ENCODE measurements at regions not wholly inside any gene's neighbourhood (a gene's known extent, or its start where the extent isn't known, plus 50 kb on each side); places are given as distances from the start of the nearest gene placed in this dataset.

DNA sequence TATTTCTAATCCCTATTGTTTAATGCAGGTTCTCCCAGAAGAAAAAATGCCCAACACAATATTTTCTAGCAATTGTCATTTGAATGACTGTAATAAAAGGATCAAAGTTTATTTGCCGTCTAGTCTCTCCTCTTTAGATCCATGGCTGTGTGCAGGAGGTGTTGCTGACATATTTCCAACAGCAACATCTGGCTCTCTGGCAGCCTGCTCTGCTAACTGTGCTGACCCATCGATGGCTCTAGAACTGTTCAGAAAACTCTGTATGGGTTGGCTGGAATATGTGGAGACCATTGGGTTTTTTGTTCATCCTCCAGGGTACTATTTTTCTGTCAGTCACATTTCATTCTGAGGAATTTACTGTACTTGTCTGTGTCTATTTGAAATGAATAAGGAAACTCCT is 202.0 kb upstream of the SLC27A6 start:
- H3K36me3 Mint-ChIP-seq (ENCODE audit: low read depth): peaks cover 11% of the 10 kb centered on the region
- H3K4me1 Mint-ChIP-seq: peaks cover 14% of the 10 kb centered on the region
- H3K4me3 Mint-ChIP-seq: no peak overlapping the region
- H3K27me3 Mint-ChIP-seq (ENCODE audit: low read depth, poor library complexity): no peaks in the 10 kb centered on the region
- TF ChIP-seq, protein P1, sequence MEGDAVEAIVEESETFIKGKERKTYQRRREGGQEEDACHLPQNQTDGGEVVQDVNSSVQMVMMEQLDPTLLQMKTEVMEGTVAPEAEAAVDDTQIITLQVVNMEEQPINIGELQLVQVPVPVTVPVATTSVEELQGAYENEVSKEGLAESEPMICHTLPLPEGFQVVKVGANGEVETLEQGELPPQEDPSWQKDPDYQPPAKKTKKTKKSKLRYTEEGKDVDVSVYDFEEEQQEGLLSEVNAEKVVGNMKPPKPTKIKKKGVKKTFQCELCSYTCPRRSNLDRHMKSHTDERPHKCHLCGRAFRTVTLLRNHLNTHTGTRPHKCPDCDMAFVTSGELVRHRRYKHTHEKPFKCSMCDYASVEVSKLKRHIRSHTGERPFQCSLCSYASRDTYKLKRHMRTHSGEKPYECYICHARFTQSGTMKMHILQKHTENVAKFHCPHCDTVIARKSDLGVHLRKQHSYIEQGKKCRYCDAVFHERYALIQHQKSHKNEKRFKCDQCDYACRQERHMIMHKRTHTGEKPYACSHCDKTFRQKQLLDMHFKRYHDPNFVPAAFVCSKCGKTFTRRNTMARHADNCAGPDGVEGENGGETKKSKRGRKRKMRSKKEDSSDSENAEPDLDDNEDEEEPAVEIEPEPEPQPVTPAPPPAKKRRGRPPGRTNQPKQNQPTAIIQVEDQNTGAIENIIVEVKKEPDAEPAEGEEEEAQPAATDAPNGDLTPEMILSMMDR (IDR thresholded peaks at IDR 0.05): no peak
- no peak overlapping the region for H3K27ac Mint-ChIP-seq
- DNase-seq: no peak
- peaks cover 19% of the 10 kb centered on the region for H3K9me3 Mint-ChIP-seq

DNA sequence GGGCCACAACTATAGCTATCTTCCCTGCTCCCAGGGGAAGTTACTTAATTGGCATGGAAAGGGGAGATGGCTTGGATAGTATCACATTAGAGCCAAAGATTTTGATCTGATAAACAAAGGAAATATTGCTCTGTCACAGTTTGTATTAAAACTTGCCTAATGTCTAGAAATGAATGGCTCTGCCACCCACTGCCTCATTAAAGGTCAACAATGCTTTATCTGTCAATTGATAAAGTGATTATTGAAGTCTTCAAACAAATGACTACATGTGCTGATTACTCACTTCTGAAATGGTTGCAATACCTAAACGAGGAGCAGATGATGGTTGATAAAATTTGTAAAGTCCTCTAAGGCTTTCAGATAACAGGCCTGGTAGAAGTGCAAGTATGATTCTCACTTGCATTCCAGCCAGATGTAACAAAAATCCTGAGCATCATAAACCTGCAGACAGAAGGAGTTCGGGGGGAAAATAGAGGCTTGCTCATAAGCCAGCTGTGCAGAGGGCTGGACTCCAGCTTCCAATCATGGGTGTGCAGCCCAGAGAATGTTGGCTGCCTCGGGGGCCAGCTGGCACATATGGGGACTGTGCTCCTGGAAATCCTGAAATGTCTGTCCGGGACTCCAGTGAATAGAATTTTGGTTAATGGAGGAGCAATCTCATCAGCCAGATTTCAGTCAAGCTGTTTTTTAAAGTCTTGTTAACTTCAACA is 200.5 kb upstream of the SLC27A6 start:
- TF ChIP-seq, protein P1 (IDR thresholded peaks at IDR 0.05): no peak
- Mint-ChIP-seq H3K27me3 (ENCODE audit: low read depth, poor library complexity) (no peaks in the 10 kb centered on the region), H3K36me3 (ENCODE audit: low read depth) (no peaks in the 10 kb centered on the region)

DNA sequence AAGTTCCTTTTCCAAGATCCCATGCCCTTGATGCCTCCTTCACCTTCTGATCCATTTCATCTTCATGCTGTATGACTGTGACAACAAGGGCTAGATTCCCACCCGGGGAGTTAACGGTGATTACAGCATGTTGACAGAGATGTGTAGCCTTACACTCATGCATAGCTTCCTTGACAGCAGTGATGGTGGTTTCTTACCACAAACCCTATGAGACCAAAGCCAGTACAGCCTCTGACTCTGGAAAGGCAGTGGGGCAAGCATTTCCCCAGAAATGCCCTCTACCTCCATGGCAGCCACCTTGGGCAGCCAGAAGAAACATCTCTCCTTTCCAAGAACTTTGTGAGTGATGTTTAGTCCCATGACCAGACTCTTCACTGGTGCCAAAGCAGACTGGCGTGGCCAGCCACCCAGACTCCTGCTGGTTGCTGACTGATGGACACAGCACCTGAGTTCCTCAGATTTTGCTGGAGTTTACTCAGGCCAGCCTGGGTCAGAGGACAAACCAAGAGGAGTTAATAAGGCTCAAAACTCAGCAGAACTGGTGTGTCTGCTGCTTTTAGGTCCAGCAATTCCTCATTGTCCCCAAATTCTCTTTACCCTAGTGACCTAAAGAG is 199.7 kb upstream of the SLC27A6 start:
- H3K27ac Mint-ChIP-seq: no peak overlapping the region
- H3K36me3 Mint-ChIP-seq (ENCODE audit: low read depth): no peaks in the 10 kb centered on the region
- H3K4me3 Mint-ChIP-seq: no peak overlapping the region
- no peaks in the 10 kb centered on the region for H3K27me3 Mint-ChIP-seq (ENCODE audit: low read depth, poor library complexity)
- no peak for DNase-seq
- H3K4me1 Mint-ChIP-seq: peaks cover 21% of the 10 kb centered on the region
- H3K9me3 Mint-ChIP-seq: no peaks in the 10 kb centered on the region
- TF ChIP-seq, protein P1 (IDR thresholded peaks at IDR 0.05): no peak

More for the DNA sequence above, 200.5 kb upstream of the SLC27A6 start:
- no peak for DNase-seq
- H3K27ac Mint-ChIP-seq: no peak overlapping the region
- H3K4me3 Mint-ChIP-seq: no peak overlapping the region
- H3K4me1 Mint-ChIP-seq: peaks cover 18% of the 10 kb centered on the region
- H3K9me3 Mint-ChIP-seq: peaks cover 5% of the 10 kb centered on the region

DNA sequence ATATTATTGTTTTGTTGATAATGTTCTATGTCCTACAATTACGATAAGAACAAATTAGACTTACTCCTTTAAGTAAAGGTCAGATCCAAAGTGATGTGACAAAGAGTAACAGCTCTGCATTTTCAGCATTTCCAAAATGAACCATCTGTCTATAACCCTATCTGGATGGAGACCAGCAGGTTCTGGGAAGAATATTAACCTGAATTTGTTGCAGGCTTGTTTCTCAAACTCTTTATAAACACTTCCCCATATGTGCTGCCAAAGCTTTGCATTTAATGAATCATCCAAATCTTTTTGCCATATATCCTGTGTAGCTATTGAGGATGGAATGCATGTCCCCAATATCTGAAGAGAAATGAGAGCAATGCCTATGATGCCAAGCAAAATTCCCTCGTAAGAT is 198.9 kb upstream of the SLC27A6 start:
- H3K4me3 Mint-ChIP-seq: no peak overlapping the region
- H3K9me3 Mint-ChIP-seq: no peaks in the 10 kb centered on the region
- H3K4me1 Mint-ChIP-seq: peaks cover 21% of the 10 kb centered on the region
- no peaks in the 10 kb centered on the region for H3K27me3 Mint-ChIP-seq (ENCODE audit: low read depth, poor library complexity)
- no peak overlapping the region for H3K27ac Mint-ChIP-seq
- TF ChIP-seq, protein P1 (IDR thresholded peaks at IDR 0.05): no peak
- no peak for DNase-seq
- no peaks in the 10 kb centered on the region for H3K36me3 Mint-ChIP-seq (ENCODE audit: low read depth)

DNA sequence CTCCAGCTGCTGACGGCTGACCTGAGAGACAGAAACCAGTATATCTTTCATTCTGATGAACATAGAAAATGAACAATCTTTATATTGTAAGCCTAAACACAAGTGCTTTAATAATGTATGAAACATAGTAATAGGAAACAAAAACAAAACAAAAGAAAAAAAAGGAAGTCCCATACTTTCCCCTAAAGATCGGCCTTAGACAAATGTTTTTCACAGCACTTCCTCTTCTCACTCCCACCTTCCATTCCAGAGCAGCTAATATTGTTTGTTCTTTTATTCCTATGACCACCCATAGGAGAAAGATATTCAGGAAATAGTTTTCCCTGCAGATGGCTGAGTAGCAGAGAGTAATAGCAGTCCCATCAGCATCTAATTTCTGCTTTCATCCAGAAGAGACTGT is 194.4 kb upstream of the SLC27A6 start:
- TF ChIP-seq, protein P1 (IDR thresholded peaks at IDR 0.05): no peak
- H3K36me3 Mint-ChIP-seq (ENCODE audit: low read depth): no peaks in the 10 kb centered on the region
- peaks cover 13% of the 10 kb centered on the region for H3K4me1 Mint-ChIP-seq
- no peaks in the 10 kb centered on the region for H3K27me3 Mint-ChIP-seq (ENCODE audit: low read depth, poor library complexity)
- no peak for DNase-seq
- no peak overlapping the region for H3K27ac Mint-ChIP-seq
- H3K4me3 Mint-ChIP-seq: no peak overlapping the region
- H3K9me3 Mint-ChIP-seq: no peaks in the 10 kb centered on the region

DNA sequence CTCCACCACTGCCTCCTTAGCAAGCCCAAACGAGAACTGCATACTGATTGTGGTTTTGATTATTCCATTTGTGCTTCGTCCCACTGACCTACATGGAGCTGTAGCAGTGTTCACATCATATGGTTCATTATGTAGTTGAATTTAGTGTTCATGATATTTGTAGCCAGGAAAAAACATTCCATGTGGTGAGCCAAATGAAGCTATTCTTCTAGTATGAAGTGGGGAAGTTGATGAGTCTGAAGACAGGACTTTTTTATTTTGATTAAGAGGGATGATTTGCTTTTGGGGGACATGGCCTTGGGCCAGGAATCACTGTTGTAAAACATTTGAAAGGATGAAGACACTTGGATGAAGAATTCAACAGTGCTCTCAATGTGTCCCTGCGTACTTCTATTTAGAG is 192.9 kb upstream of the SLC27A6 start:
- no peak overlapping the region for H3K4me3 Mint-ChIP-seq
- H3K27ac Mint-ChIP-seq: no peak overlapping the region
- H3K9me3 Mint-ChIP-seq: no peaks in the 10 kb centered on the region
- H3K4me1 Mint-ChIP-seq: peaks cover 13% of the 10 kb centered on the region
- DNase-seq: no peak
- no peaks in the 10 kb centered on the region for H3K27me3 Mint-ChIP-seq (ENCODE audit: low read depth, poor library complexity)
- H3K36me3 Mint-ChIP-seq (ENCODE audit: low read depth): no peaks in the 10 kb centered on the region
- TF ChIP-seq, protein P1 (IDR thresholded peaks at IDR 0.05): no peak
